Pulmonary artery endothelial cell (primary cell): ENCODE measurements at regions not wholly inside any gene's neighbourhood (a gene's known extent, or its start where the extent isn't known, plus 50 kb on each side); places are given as distances from the start of the nearest gene placed in this dataset.
"Not testable (repeated sequence)": the region's sequence is repeated elsewhere in the genome, so short reads cannot be mapped to it uniquely, and the experiment has no call there.

Source experiments
- DNase-seq: peaks from one replicate; pipeline ENCODE4 v3.0.0-alpha.2; 2011; ENCODE audit warnings: low read depth, low spot score

GRCh38 chr1:148210166-148210565 lies 58.1 kb upstream of the NBPF11 start:
- not testable (repeated sequence) for DNase-seq

- not testable (repeated sequence) for DNase-seq
Measured at GRCh38 chr1:148202013-148202412, 49.9 kb upstream of the NBPF11 start.
